Muscle of arm (tissue), 1 donor: ENCODE measurements at regions not wholly inside any gene's neighbourhood (a gene's known extent, or its start where the extent isn't known, plus 50 kb on each side); places are given as distances from the start of the nearest gene placed in this dataset.
A peak's percentile ranks its signal among the peaks of the same experiment; 100 is the strongest.
"Not testable (repeated sequence)": the region's sequence is repeated elsewhere in the genome, so short reads cannot be mapped to it uniquely, and the experiment has no call there.

Experiments used
- DNase-seq: peaks from one replicate; pipeline ENCODE4 v3.0.0-alpha.2; 2013

DNA sequence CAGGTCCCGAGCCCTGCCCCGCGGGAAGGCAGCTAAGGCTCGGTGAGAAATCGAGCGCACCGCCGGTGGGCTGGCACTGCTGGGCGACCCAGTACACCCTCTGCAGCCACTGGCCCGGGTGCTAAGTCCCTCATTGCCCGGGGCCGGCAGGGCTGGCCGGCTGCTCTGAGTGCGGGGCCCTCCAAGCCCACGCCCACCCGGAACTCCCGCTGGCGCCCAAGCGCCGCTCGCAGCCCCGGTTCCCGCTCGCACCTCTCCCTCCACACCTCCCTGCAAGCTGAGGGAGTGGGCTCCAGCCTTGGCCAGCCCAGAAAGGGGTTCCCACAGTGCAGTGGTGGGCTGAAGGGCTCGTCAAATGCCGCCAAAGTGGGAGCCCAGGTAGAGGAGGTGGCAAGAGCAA is 63.2 kb upstream of the IER3 start:
- DNase-seq = not testable (repeated sequence)

DNA sequence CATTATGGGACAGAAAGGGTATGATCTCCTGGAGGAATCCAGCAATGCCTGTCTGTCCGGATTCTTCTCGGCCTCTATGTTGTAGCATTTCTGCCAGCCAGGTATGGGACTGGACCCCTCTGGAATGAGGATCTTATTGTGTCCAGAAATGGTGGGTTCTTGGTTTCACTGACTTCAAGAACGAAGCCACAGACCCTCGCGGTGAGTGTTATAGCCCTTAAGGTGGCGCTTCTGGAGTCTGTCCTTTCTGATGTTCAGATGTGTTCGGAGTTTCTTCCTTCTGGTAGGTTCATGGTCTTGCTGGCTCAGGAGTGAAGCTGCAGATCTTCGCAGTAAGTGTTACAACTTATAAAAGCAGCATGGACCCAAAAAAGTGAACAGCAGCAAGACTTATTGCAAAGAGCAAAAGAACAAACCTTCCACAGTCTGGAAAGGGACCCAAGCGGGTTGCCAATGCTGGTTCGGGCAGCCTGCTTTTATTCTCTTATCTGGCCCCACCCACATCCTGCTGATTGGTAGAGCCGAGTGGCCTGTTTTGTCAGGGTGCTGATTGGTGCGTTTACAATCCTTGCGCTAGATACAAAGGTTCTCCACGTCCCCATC is 62.3 kb upstream of the IER3 start:
- no peak for DNase-seq

DNA sequence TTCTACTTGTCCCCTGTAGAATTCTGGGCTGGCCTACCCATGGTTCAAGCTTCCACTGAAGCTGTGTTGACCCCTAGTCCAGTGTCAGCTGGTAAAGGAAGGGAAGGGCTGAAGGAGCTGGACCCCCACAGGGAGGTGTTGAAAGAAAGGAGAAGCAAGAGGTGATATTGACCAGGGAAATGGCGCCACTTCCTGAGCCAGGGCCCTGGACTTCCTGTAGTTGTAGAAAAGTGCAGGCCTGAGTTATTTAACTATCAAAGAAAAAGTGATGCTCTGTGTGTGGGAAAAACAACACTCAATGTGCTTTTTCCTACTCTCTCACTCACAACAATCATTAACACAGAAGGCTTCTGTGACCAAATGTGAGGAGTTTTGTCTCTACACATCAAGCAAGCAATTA is 60.0 kb upstream of the IER3 start:
- DNase-seq = no peak

- no peak for DNase-seq
Observed at GRCh38 chr6:30802731-30803130, 58.4 kb upstream of the IER3 start.

DNA sequence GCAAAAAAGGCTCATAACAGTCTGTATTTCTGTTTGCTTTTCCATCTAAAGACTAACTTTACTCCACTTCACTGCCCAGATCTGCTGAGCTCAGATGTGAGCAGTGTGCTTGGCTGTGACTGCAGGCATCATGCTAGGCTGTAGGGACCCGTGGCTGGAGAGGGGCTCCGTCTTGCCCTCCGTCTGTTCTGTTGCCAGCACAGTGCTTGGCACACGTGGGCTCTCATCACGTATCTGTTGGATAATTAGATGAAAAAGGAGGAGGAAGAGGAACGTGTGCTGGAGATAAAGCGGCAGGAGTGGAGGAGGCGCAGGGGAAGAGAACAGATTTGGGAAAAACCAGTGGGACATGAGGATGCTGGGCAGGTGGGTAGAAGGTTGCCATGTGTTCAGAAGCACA is 57.6 kb upstream of the IER3 start:
- no peak for DNase-seq

DNA sequence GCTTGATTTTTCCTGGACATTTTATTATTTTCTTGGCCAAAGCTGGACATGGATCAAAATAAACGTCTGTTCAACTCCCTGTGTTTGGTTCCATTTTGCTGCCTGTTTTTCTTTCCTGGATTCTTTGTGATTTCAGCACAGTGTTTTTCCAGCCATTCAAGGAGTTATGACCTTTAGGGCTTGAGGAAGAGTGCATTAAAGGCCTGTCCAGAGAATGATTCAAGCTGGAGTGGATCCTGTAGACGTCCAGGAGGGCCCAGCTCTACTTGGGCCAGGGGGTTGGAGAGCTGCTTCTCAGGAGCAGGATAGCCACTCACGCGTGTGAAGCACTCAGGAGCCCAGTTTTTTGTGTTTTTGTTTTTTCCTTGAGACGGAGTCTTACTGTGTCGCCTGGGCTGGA is 56.5 kb upstream of the IER3 start:
- peak; percentile 53 for DNase-seq

DNA sequence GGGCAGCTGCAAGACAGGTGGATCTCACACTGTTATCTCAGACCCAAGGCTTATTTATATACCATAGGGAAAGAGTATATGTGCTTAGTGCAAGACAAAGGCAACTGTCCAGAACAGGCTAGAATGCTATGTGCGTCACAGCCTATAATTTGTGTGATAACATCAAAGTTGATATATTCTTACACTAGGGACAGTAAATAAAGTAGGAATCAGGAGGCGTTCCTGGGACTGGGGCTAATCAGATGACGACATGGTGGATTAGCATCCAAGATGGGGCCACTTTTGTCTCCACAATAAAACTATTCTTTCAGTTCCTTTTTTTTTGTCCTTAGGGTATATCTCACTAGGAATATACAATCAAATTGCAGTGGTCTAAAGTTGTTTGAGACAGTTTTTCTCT is 54.9 kb upstream of the IER3 start:
- peak; percentile 59 for DNase-seq

DNA sequence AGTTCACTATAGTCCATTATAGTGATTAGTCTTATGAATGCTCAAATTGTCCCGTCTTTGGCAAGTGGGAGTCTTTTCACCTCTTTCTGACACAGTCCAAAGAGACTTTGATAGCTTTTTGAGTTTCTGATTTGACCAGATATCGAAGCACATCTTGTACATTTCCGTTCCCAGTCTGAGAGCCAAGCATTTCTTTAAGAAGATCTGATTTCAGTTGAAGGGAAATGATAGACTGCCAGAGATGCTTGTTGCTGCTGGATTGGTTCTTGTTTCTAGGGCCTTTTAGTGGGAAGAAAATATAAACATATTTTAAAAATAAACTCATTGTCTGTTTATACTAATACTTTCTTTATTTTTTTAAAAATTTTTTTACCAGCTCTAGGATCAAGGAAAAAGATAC is 54.1 kb upstream of the IER3 start:
- peak; percentile 61 for DNase-seq

- no peak for DNase-seq
Observed at GRCh38 chr6:30795549-30796293, 51.4 kb upstream of the IER3 start.
